Stomach (tissue), 6 donors: ENCODE measurements at regions not wholly inside any gene's neighbourhood (a gene's known extent, or its start where the extent isn't known, plus 50 kb on each side); places are given as distances from the start of the nearest gene placed in this dataset.

Experiments
- DNase-seq, 2 donors: peaks; one replicate each; pipeline versions ENCODE4 v3.0.0 to v3.0.0-alpha.2; 2013 to 2019
- H3K27ac ChIP-seq, 5 donors: fragments of 200-600 bp in 4 of 5; sonication (generic) in 4 of 5; one replicate each; pipeline ENCODE4 v1.5.1; 2013 to 2019; ENCODE audit warnings: mild to moderate bottlenecking in 1 of 5, moderate library complexity in 1 of 5
- H3K27me3 ChIP-seq, 3 donors: fragments of 200-600 bp; sonication (generic); one replicate each; pipeline ENCODE4 v1.5.1; 2017 to 2019; ENCODE audit warnings: mixed run types in 1 of 3
- H3K36me3 ChIP-seq, 4 donors: fragments of 200-600 bp; sonication (generic); 1 replicate in 3 of 4; 2 replicates in 1 of 4; pipeline ENCODE4 v1.5.1; 2016 to 2019
- H3K4me1 ChIP-seq, 4 donors: fragments of 200-600 bp; sonication (generic); one replicate each; pipeline ENCODE4 v1.5.1; 2016 to 2019
- H3K4me3 ChIP-seq, 4 donors: fragments of 200-600 bp; sonication (generic) in 3 of 4; one replicate each; pipeline ENCODE4 v1.5.1; 2016 to 2019; ENCODE audit warnings: mild to moderate bottlenecking in 1 of 4
- H3K9me3 ChIP-seq, 4 donors: fragments of 200-600 bp; sonication (generic); one replicate each; pipeline ENCODE4 v1.5.1; 2016 to 2019
- CTCF ChIP-seq, 7 experiments: fragments of 450-650 bp in 4 of 7; fragments of 200-600 bp in 3 of 7; sonication (generic) in 3 of 7; IDR thresholded peaks; one replicate each; pipeline ENCODE4 v1.5.1; 2016 to 2019; ENCODE audit warnings: antibody characterized with exemption in 7 of 7, control low read depth in 2 of 7, mild to moderate bottlenecking in 1 of 7
- EP300 ChIP-seq: sonication (generic); formaldehyde crosslinking; IDR thresholded peaks from one replicate; pipeline ENCODE4 v1.6.1; 2017; ENCODE audit warnings: antibody characterized with exemption
- POLR2A ChIP-seq, 4 donors: fragments of 450-650 bp; IDR thresholded peaks; one replicate each; pipeline ENCODE4 v1.6.1; 2016; ENCODE audit warnings: antibody characterized with exemption in 4 of 4, control low read depth in 2 of 4, mild to moderate bottlenecking in 1 of 4, moderate library complexity in 1 of 4
- POLR2AphosphoS5 ChIP-seq, 3 donors: sonication (generic); formaldehyde crosslinking; IDR thresholded peaks; one replicate each; pipeline ENCODE4 v1.6.1; 2016; ENCODE audit warnings: antibody characterized with exemption in 3 of 3
- intact Hi-C: fragments of 100-400 bp; cut with DNase I; formaldehyde crosslinking; loops from one replicate; pipeline ENCODE4 v1.15.1; 2023; ENCODE audit warnings: low total_unique reads
- donor health status: Bipolar disorder and iron deficiency.

GRCh38 chr1:175794586-175794985, 51.2 kb upstream of the TNR start:
- intact Hi-C loops = no loop called here
- no peak for DNase-seq
- TF ChIP-seq CTCF (IDR thresholded peaks at IDR 0.05) (no peak), POLR2A (IDR thresholded peaks at IDR 0.05) (no peak), EP300 (no peak), POLR2AphosphoS5 (IDR thresholded peaks at IDR 0.05) (no peak)
- Histone ChIP-seq H3K9me3 (no peaks in the 10 kb centered on the region), H3K27me3 (no peaks in the 10 kb centered on the region), H3K4me3 (no peak overlapping the region), H3K36me3 (no peaks in the 10 kb centered on the region), H3K4me1 (no peaks in the 10 kb centered on the region), H3K27ac (no peak overlapping the region)

GRCh38 chr1:175793617-175794016, 50.2 kb upstream of the TNR start:
- no peaks in the 10 kb centered on the region for H3K27me3 ChIP-seq
- H3K9me3 ChIP-seq = no peaks in the 10 kb centered on the region
- TF ChIP-seq POLR2A (IDR thresholded peaks at IDR 0.05) (no peak), POLR2AphosphoS5 (IDR thresholded peaks at IDR 0.05) (no peak), EP300 (no peak), CTCF (IDR thresholded peaks at IDR 0.05) (no peak)
- H3K4me3 ChIP-seq = no peak overlapping the region
- no peaks in the 10 kb centered on the region for H3K36me3 ChIP-seq
- no peak for DNase-seq
- H3K4me1 ChIP-seq = no peaks in the 10 kb centered on the region
- H3K27ac ChIP-seq = no peak overlapping the region
- intact Hi-C loops = no loop called here
